ENCODE measurements at regions not wholly inside any gene's neighbourhood (a gene's known extent, or its start where the extent isn't known, plus 50 kb on each side); places are given as distances from the start of the nearest gene placed in this dataset.

DNA sequence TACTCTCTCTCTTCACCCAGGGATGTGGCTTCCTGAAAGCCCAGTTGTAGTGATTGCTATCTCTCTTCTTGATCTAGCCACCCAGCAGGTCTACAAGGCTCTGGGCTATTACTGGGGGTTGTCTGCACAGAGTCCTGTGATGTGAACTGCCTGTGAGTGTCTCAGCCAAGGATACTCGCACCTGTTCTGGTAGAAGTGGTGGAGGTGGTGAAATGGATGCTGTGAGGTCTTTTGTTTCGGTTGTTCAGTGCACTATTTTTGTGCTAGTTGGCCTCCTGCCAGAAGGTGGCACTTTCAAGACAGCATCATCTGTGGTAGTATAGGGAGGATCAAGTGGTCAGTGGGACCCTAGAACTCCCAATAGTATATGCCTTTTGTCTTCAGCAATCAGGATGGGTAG, 268.0 kb downstream of the GABRG1 start (continued):
- TF ChIP-seq, protein P1, sequence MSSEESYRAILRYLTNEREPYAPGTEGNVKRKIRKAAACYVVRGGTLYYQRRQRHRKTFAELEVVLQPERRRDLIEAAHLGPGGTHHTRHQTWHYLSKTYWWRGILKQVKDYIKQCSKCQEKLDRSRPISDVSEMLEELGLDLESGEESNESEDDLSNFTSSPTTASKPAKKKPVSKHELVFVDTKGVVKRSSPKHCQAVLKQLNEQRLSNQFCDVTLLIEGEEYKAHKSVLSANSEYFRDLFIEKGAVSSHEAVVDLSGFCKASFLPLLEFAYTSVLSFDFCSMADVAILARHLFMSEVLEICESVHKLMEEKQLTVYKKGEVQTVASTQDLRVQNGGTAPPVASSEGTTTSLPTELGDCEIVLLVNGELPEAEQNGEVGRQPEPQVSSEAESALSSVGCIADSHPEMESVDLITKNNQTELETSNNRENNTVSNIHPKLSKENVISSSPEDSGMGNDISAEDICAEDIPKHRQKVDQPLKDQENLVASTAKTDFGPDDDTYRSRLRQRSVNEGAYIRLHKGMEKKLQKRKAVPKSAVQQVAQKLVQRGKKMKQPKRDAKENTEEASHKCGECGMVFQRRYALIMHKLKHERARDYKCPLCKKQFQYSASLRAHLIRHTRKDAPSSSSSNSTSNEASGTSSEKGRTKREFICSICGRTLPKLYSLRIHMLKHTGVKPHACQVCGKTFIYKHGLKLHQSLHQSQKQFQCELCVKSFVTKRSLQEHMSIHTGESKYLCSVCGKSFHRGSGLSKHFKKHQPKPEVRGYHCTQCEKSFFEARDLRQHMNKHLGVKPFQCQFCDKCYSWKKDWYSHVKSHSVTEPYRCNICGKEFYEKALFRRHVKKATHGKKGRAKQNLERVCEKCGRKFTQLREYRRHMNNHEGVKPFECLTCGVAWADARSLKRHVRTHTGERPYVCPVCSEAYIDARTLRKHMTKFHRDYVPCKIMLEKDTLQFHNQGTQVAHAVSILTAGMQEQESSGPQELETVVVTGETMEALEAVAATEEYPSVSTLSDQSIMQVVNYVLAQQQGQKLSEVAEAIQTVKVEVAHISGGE (CRISPR knock-in tag; IDR thresholded peaks at IDR 0.05) = no peak
- TF ChIP-seq CBX5 (IDR thresholded peaks at IDR 0.05; ENCODE audit: low read depth) (no peak), ZNF24 (IDR thresholded peaks at IDR 0.05) (no peak), POU2F2 (IDR thresholded peaks at IDR 0.05; ENCODE audit: borderline replicate concordance, low read depth, low read length) (no peak), IKZF2 (IDR thresholded peaks at IDR 0.05) (no peak), NRF1 (conservative IDR thresholded peaks at IDR 0.05; ENCODE audit: low read depth, low read length) (no peak), PAX8 (IDR thresholded peaks at IDR 0.05) (no peak), SUZ12 (IDR thresholded peaks at IDR 0.05; ENCODE audit: unreplicated experiment) (no peak), BHLHE40 (IDR thresholded peaks at IDR 0.05; ENCODE audit: borderline replicate concordance in 1 of 2, low read depth in 2 of 2, low read length in 1 of 2) (no peak), SMC3 (IDR thresholded peaks at IDR 0.05; ENCODE audit: borderline replicate concordance, low read length) (no peak)
- TF ChIP-seq, protein P2, sequence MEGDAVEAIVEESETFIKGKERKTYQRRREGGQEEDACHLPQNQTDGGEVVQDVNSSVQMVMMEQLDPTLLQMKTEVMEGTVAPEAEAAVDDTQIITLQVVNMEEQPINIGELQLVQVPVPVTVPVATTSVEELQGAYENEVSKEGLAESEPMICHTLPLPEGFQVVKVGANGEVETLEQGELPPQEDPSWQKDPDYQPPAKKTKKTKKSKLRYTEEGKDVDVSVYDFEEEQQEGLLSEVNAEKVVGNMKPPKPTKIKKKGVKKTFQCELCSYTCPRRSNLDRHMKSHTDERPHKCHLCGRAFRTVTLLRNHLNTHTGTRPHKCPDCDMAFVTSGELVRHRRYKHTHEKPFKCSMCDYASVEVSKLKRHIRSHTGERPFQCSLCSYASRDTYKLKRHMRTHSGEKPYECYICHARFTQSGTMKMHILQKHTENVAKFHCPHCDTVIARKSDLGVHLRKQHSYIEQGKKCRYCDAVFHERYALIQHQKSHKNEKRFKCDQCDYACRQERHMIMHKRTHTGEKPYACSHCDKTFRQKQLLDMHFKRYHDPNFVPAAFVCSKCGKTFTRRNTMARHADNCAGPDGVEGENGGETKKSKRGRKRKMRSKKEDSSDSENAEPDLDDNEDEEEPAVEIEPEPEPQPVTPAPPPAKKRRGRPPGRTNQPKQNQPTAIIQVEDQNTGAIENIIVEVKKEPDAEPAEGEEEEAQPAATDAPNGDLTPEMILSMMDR (IDR thresholded peaks at IDR 0.05 in 2 of 3, conservative IDR thresholded peaks at IDR 0.05 in 1 of 3; ENCODE audit: control insufficient read depth in 2 of 3, extremely low read depth in 1 of 3, insufficient read depth in 1 of 3, low read depth in 3 of 3, low read length in 3 of 3) = no peak

Measured in GM12878 (cell line).